ENCODE measurements at regions not wholly inside any gene's neighbourhood (a gene's known extent, or its start where the extent isn't known, plus 50 kb on each side); places are given as distances from the start of the nearest gene placed in this dataset.

GRCh38 chr11:129694966-129695365 lies 120.7 kb upstream of the TMEM45B start:
- Histone ChIP-seq H3K27me3 (no peaks in the 10 kb centered on the region), H3K9me3 (no peaks in the 10 kb centered on the region), H3K36me3 (ENCODE audit: low read depth, missing control alignments) (no peaks in the 10 kb centered on the region), H3K4me3 (no peak overlapping the region), H3K27ac (no peak overlapping the region), H3K4me1 (no peaks in the 10 kb centered on the region)
- intact Hi-C loops (cut with DNase I; ENCODE audit: low total_unique reads) = no loop called here
- TF ChIP-seq, protein P1, sequence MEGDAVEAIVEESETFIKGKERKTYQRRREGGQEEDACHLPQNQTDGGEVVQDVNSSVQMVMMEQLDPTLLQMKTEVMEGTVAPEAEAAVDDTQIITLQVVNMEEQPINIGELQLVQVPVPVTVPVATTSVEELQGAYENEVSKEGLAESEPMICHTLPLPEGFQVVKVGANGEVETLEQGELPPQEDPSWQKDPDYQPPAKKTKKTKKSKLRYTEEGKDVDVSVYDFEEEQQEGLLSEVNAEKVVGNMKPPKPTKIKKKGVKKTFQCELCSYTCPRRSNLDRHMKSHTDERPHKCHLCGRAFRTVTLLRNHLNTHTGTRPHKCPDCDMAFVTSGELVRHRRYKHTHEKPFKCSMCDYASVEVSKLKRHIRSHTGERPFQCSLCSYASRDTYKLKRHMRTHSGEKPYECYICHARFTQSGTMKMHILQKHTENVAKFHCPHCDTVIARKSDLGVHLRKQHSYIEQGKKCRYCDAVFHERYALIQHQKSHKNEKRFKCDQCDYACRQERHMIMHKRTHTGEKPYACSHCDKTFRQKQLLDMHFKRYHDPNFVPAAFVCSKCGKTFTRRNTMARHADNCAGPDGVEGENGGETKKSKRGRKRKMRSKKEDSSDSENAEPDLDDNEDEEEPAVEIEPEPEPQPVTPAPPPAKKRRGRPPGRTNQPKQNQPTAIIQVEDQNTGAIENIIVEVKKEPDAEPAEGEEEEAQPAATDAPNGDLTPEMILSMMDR (IDR thresholded peaks at IDR 0.05) = no peak
- no peak for TF ChIP-seq POLR2A (IDR thresholded peaks at IDR 0.05)
- 76% methylated on average over 9 to 10 of the region's 10 CpGs for WGBS, 2 donors
- no peak for DNase-seq

DNA sequence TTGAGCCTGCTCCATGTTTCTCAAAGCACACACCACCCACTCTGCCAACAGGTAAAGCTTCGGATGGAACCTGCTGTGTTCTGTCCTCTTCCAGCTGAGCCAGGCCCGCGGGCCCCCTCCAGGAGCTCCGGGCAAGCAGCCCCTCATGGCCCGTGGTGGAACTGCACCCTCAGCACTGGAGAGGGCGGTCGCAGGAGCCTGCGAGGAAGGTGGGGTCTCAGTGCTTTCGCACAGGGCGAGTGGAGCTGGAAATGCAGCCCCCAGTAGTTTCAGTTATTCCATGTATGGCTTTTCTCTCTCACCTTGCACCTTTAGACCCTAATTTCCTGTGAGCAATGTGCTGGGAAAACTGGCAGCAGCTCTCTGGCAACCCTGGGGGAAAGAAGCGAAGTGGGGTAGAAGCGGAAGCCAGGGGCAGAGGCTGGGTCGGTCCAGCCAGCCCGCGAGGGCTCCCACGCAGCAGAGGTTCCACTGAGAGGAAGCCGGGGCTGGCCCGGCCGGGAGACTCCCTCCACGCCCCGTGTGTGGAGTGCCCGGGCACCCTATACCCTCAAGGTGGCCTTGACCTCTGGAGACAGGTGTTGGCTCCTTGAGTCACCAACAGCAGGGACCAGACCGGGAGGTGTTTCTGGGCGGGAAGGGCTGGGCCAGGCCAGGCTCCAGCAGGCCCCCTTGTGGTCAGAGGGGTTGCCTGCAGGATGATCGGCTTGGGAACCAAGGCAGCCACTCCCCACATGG lies 119.9 kb upstream of the TMEM45B start:
- H3K36me3 ChIP-seq (ENCODE audit: low read depth, missing control alignments) = no peaks in the 10 kb centered on the region
- H3K27ac ChIP-seq = no peak overlapping the region
- no peaks in the 10 kb centered on the region for H3K9me3 ChIP-seq
- WGBS, 2 donors = 1 to 2% methylated on average over 21 to 25 of the region's 25 CpGs
- H3K4me3 ChIP-seq = peak overlapping the region; percentile 24 to 29
- no peak for TF ChIP-seq POLR2A (IDR thresholded peaks at IDR 0.05)
- TF ChIP-seq, protein P1 (IDR thresholded peaks at IDR 0.05) = peak; percentile 56 to 68 (median 64)
- intact Hi-C loops (cut with DNase I; ENCODE audit: low total_unique reads) = no loop called here
- peak; percentile 83 for DNase-seq
- no peaks in the 10 kb centered on the region for H3K27me3 ChIP-seq
- H3K4me1 ChIP-seq = no peaks in the 10 kb centered on the region

DNA sequence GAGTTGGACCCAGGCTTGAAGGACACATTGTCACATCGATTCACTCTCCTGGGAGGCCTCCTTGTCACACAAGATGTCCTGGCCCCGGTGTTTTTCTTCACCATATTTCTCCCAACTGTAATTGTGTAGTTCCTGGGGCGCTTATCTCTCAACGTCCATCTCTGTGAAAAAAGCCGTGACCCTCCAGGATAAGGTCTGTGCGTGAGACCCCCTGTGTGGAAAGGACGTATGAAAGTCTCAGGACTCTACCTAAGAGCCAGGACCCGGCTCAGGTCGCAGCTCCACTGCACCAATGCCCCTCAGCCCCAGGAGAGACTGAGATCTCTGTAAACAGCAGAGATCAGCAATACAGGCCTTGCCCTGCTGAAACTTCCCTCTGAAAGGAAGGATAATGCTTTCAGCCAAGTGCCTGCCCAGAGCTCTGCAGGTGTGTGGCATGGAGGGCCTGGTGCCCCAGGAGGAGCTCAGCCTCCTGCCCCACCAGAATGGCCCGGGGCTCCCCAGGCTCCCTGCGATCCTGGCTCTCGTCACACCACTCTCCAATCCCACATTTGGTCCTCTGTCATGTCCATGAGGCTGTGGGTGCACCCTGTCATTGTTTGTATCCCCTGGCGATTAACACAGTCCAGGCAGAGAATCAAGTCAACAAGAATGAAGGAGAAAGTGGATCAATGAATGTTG lies 119.2 kb upstream of the TMEM45B start:
- Histone ChIP-seq H3K27ac (no peak overlapping the region), H3K4me3 (no peak overlapping the region), H3K27me3 (no peaks in the 10 kb centered on the region), H3K4me1 (no peaks in the 10 kb centered on the region), H3K9me3 (no peaks in the 10 kb centered on the region), H3K36me3 (ENCODE audit: low read depth, missing control alignments) (no peaks in the 10 kb centered on the region)
- DNase-seq = no peak
- TF ChIP-seq, protein P1 (IDR thresholded peaks at IDR 0.05) = no peak
- no peak for TF ChIP-seq POLR2A (IDR thresholded peaks at IDR 0.05)
- 54 to 61% methylated on average over 11 to 13 of the region's 13 CpGs for WGBS, 2 donors
- intact Hi-C loops (cut with DNase I; ENCODE audit: low total_unique reads) = no loop called here

DNA sequence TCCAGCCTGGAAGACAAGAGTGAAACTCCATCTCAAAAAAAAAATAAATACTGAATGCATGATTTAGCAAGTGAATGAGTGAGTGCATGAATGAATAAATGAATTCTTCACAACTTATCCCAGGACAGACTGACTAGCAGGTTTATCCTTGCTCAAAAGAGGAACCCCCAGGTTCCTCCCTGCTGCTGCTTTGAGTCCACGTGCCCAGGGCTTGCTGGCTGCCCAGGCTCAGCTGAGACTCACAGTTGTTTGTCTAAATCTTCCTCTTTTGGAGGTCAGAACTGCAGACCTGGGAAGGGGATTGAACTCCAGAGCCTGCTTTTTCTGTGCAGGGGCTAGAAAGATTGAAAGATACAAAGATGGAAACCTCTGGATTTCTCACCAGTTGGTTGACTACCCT lies 117.4 kb upstream of the TMEM45B start:
- WGBS, 2 donors = 55 to 79% methylated on average over 1 of the region's 1 CpG
- H3K4me3 ChIP-seq = no peak overlapping the region
- H3K4me1 ChIP-seq = no peaks in the 10 kb centered on the region
- no peak overlapping the region for H3K27ac ChIP-seq
- no peaks in the 10 kb centered on the region for H3K27me3 ChIP-seq
- intact Hi-C loops (cut with DNase I; ENCODE audit: low total_unique reads) = no loop called here
- no peak for DNase-seq
- TF ChIP-seq, protein P1 (IDR thresholded peaks at IDR 0.05) = no peak
- no peak for TF ChIP-seq POLR2A (IDR thresholded peaks at IDR 0.05)
- no peaks in the 10 kb centered on the region for H3K36me3 ChIP-seq (ENCODE audit: low read depth, missing control alignments)
- no peaks in the 10 kb centered on the region for H3K9me3 ChIP-seq
